ENCODE measurements at regions not wholly inside any gene's neighbourhood (a gene's known extent, or its start where the extent isn't known, plus 50 kb on each side); places are given as distances from the start of the nearest gene placed in this dataset.
"Not testable (repeated sequence)": the region's sequence is repeated elsewhere in the genome, so short reads cannot be mapped to it uniquely, and the experiment has no call there.

- Histone ChIP-seq H3K36me3 (ENCODE audit: insufficient read depth, low read depth, low read length) (no peaks in the 10 kb centered on the region), H3K9me3 (ENCODE audit: insufficient read depth, low read depth, low read length) (no peaks in the 10 kb centered on the region), H3K27me3 (ENCODE audit: insufficient read depth, low read length) (no peaks in the 10 kb centered on the region), H3K4me3 (ENCODE audit: low read length) (no peak overlapping the region), H3K4me1 (ENCODE audit: insufficient read depth, low read length) (no peaks in the 10 kb centered on the region), H3K27ac (ENCODE audit: low read length) (no peak overlapping the region), H3K9ac (ENCODE audit: low read depth, low read length) (no peak overlapping the region)
Observed at GRCh38 chr17:20721171-20721570, 141.6 kb downstream of the CDRT15L2 start.

GRCh38 chr17:20724391-20724790, 144.9 kb downstream of the CDRT15L2 start:
- H3K9me3 ChIP-seq (ENCODE audit: insufficient read depth, low read depth, low read length); H3K36me3 ChIP-seq (ENCODE audit: insufficient read depth, low read depth, low read length); H3K27me3 ChIP-seq (ENCODE audit: insufficient read depth, low read length); H3K9ac ChIP-seq (ENCODE audit: low read depth, low read length); H3K27ac ChIP-seq (ENCODE audit: low read length); H3K4me1 ChIP-seq (ENCODE audit: insufficient read depth, low read length); H3K4me3 ChIP-seq (ENCODE audit: low read length): not testable (repeated sequence)

DNA sequence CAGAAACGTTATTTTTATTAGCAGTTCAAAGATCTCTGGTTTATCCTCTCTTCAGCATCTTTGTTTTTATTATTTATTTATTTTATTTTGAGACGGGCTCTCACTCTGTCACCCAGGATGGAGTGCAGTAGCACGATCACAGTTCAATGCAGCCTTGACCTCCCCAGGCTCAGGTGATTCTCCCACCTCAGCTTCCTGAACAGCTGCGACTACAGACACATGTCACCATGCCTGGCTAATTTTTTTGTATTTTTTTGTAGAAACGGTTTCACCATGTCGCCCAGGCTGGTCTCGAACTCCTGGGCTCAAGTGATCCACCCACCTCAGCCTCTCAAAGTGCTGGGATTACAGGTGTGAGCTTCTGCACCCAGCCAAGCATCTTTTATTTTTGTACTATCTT, 147.7 kb downstream of the CDRT15L2 start:
- not testable (repeated sequence) for H3K27ac ChIP-seq (ENCODE audit: low read length); H3K9me3 ChIP-seq (ENCODE audit: insufficient read depth, low read depth, low read length); H3K4me3 ChIP-seq (ENCODE audit: low read length); H3K27me3 ChIP-seq (ENCODE audit: insufficient read depth, low read length); H3K36me3 ChIP-seq (ENCODE audit: insufficient read depth, low read depth, low read length); H3K4me1 ChIP-seq (ENCODE audit: insufficient read depth, low read length); H3K9ac ChIP-seq (ENCODE audit: low read depth, low read length)

- Histone ChIP-seq H3K9ac (ENCODE audit: low read depth, low read length) (no peak overlapping the region), H3K9me3 (ENCODE audit: insufficient read depth, low read depth, low read length) (no peaks in the 10 kb centered on the region), H3K4me3 (ENCODE audit: low read length) (no peak overlapping the region), H3K36me3 (ENCODE audit: insufficient read depth, low read depth, low read length) (no peaks in the 10 kb centered on the region), H3K27ac (ENCODE audit: low read length) (no peak overlapping the region), H3K27me3 (ENCODE audit: insufficient read depth, low read length) (no peaks in the 10 kb centered on the region), H3K4me1 (ENCODE audit: insufficient read depth, low read length) (no peaks in the 10 kb centered on the region)
Observed at GRCh38 chr17:20728181-20728580, 148.7 kb downstream of the CDRT15L2 start.

DNA sequence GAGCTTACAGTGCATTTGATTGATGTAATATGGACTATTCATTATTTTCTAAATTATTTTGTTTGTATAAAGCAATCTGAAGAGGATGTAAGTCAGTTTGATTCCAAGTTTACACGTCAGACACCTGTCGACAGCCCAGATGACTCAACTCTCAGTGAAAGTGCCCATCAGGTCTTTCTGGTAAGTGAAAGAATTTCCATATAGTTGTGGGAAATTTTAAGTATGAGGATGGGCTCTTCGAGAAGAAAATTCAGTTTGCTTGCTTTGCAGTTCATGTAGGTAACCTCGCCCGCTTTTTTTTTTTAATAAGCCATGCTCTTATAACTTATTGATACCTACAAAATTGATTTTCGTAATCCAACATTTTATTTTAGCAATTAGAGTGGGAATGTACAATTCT, 151.6 kb downstream of the CDRT15L2 start:
- not testable (repeated sequence) for H3K9me3 ChIP-seq (ENCODE audit: insufficient read depth, low read depth, low read length); H3K27me3 ChIP-seq (ENCODE audit: insufficient read depth, low read length); H3K4me1 ChIP-seq (ENCODE audit: insufficient read depth, low read length); H3K36me3 ChIP-seq (ENCODE audit: insufficient read depth, low read depth, low read length); H3K9ac ChIP-seq (ENCODE audit: low read depth, low read length); H3K27ac ChIP-seq (ENCODE audit: low read length); H3K4me3 ChIP-seq (ENCODE audit: low read length)

DNA sequence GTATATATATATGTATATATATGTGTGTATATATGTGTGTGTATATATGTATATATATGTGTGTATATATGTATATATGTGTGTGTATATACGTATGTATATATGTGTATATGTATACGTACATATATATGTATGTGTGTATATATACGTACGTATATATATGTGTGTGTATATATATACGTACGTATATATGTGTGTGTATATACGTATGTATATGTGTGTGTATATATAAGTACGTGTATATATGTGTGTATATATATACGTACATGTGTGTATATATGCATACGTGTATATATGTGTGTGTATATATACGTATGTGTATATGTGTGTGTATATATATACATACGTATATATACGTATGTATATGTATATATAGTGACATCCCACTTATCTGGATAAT, 154.4 kb downstream of the CDRT15L2 start:
- Histone ChIP-seq H3K9me3 (ENCODE audit: insufficient read depth, low read depth, low read length) (no peaks in the 10 kb centered on the region), H3K9ac (ENCODE audit: low read depth, low read length) (no peak overlapping the region), H3K27ac (ENCODE audit: low read length) (no peak overlapping the region), H3K36me3 (ENCODE audit: insufficient read depth, low read depth, low read length) (no peaks in the 10 kb centered on the region), H3K27me3 (ENCODE audit: insufficient read depth, low read length) (no peaks in the 10 kb centered on the region), H3K4me3 (ENCODE audit: low read length) (no peak overlapping the region), H3K4me1 (ENCODE audit: insufficient read depth, low read length) (no peaks in the 10 kb centered on the region)

GRCh38 chr17:20735796-20736195, 156.3 kb downstream of the CDRT15L2 start:
- Histone ChIP-seq H3K9me3 (ENCODE audit: insufficient read depth, low read depth, low read length) (no peaks in the 10 kb centered on the region), H3K4me1 (ENCODE audit: insufficient read depth, low read length) (no peaks in the 10 kb centered on the region), H3K9ac (ENCODE audit: low read depth, low read length) (no peak overlapping the region), H3K4me3 (ENCODE audit: low read length) (no peak overlapping the region), H3K36me3 (ENCODE audit: insufficient read depth, low read depth, low read length) (no peaks in the 10 kb centered on the region), H3K27me3 (ENCODE audit: insufficient read depth, low read length) (no peaks in the 10 kb centered on the region), H3K27ac (ENCODE audit: low read length) (no peak overlapping the region)

GRCh38 chr17:20737636-20738035, 158.1 kb downstream of the CDRT15L2 start:
- H3K27me3 ChIP-seq (ENCODE audit: insufficient read depth, low read length); H3K4me1 ChIP-seq (ENCODE audit: insufficient read depth, low read length); H3K27ac ChIP-seq (ENCODE audit: low read length); H3K9ac ChIP-seq (ENCODE audit: low read depth, low read length); H3K4me3 ChIP-seq (ENCODE audit: low read length); H3K36me3 ChIP-seq (ENCODE audit: insufficient read depth, low read depth, low read length); H3K9me3 ChIP-seq (ENCODE audit: insufficient read depth, low read depth, low read length): not testable (repeated sequence)

- Histone ChIP-seq H3K27ac (ENCODE audit: low read length) (no peak overlapping the region), H3K4me3 (ENCODE audit: low read length) (no peak overlapping the region), H3K27me3 (ENCODE audit: insufficient read depth, low read length) (no peaks in the 10 kb centered on the region), H3K9ac (ENCODE audit: low read depth, low read length) (no peak overlapping the region), H3K9me3 (ENCODE audit: insufficient read depth, low read depth, low read length) (no peaks in the 10 kb centered on the region), H3K4me1 (ENCODE audit: insufficient read depth, low read length) (no peaks in the 10 kb centered on the region), H3K36me3 (ENCODE audit: insufficient read depth, low read depth, low read length) (no peaks in the 10 kb centered on the region)
Observed at GRCh38 chr17:20771104-20771503, 191.6 kb downstream of the CDRT15L2 start.

- Histone ChIP-seq H3K27me3 (ENCODE audit: insufficient read depth, low read length) (no peaks in the 10 kb centered on the region), H3K9ac (ENCODE audit: low read depth, low read length) (no peak overlapping the region), H3K27ac (ENCODE audit: low read length) (no peak overlapping the region)
Observed at GRCh38 chr17:20774472-20775135, 195.1 kb downstream of the CDRT15L2 start.

DNA sequence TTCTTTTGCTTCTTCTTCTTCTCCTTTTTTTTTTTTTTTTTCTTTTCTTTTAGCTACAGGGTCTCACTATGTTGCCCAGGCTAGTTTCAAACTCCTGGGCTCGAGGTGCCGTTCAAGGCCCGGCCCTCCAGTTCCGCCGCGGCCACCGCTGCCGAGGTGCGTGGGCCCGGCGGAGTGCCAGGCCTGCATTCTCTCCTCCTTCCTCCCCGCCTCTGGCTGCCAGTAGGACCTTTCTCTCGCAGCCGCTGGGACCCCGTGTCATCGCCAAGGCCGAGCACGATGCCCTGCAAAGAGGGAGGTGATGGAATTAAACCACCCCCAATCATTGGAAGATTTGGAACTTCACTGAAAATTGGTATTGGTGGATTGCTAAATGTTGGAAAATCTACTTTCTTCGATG, 195.8 kb downstream of the CDRT15L2 start:
- Histone ChIP-seq H3K4me3 (ENCODE audit: low read length) (no peak overlapping the region), H3K9ac (ENCODE audit: low read depth, low read length) (no peak overlapping the region), H3K9me3 (ENCODE audit: insufficient read depth, low read depth, low read length) (no peaks in the 10 kb centered on the region), H3K27ac (ENCODE audit: low read length) (no peak overlapping the region), H3K36me3 (ENCODE audit: insufficient read depth, low read depth, low read length) (no peaks in the 10 kb centered on the region), H3K4me1 (ENCODE audit: insufficient read depth, low read length) (no peaks in the 10 kb centered on the region), H3K27me3 (ENCODE audit: insufficient read depth, low read length) (no peaks in the 10 kb centered on the region)

More at GRCh38 chr17:20774472-20775135, 195.1 kb downstream of the CDRT15L2 start:
- Histone ChIP-seq H3K9me3 (ENCODE audit: insufficient read depth, low read depth, low read length) (no peaks in the 10 kb centered on the region), H3K36me3 (ENCODE audit: insufficient read depth, low read depth, low read length) (no peaks in the 10 kb centered on the region), H3K4me1 (ENCODE audit: insufficient read depth, low read length) (no peaks in the 10 kb centered on the region), H3K4me3 (ENCODE audit: low read length) (no peak overlapping the region)

GRCh38 chr17:20779521-20779920, 200.0 kb downstream of the CDRT15L2 start:
- no peak overlapping the region for H3K27ac ChIP-seq (ENCODE audit: low read length)
- no peaks in the 10 kb centered on the region for H3K9me3 ChIP-seq (ENCODE audit: insufficient read depth, low read depth, low read length)
- H3K9ac ChIP-seq (ENCODE audit: low read depth, low read length): no peak overlapping the region
- H3K4me1 ChIP-seq (ENCODE audit: insufficient read depth, low read length): no peaks in the 10 kb centered on the region
- no peak overlapping the region for H3K4me3 ChIP-seq (ENCODE audit: low read length)
- no peaks in the 10 kb centered on the region for H3K27me3 ChIP-seq (ENCODE audit: insufficient read depth, low read length)
- no peaks in the 10 kb centered on the region for H3K36me3 ChIP-seq (ENCODE audit: insufficient read depth, low read depth, low read length)
